ENCODE measurements at regions not wholly inside any gene's neighbourhood (a gene's known extent, or its start where the extent isn't known, plus 50 kb on each side); places are given as distances from the start of the nearest gene placed in this dataset.

GRCh38 chr5:73263001-73263710 lies 90.2 kb downstream of the TMEM174 start:
- no peak for TF ChIP-seq CTCF (IDR thresholded peaks at IDR 0.05; ENCODE audit: unreplicated experiment)
- Mint-ChIP-seq H3K4me3 (ENCODE audit: unreplicated experiment) (no peak overlapping the region), H3K36me3 (ENCODE audit: low read depth, unreplicated experiment) (no peaks in the 10 kb centered on the region), H3K27ac (ENCODE audit: unreplicated experiment) (no peak overlapping the region), H3K27me3 (ENCODE audit: unreplicated experiment) (peaks cover 2% of the 10 kb centered on the region), H3K9me3 (ENCODE audit: unreplicated experiment) (no peaks in the 10 kb centered on the region), H3K4me1 (ENCODE audit: unreplicated experiment) (peaks cover 21% of the 10 kb centered on the region)
- no peak for DNase-seq (ENCODE audit: low spot score)

- peaks cover 4% of the 10 kb centered on the region for H3K27me3 Mint-ChIP-seq (ENCODE audit: unreplicated experiment)
- no peak for DNase-seq (ENCODE audit: low spot score)
- TF ChIP-seq CTCF (IDR thresholded peaks at IDR 0.05; ENCODE audit: unreplicated experiment): no peak
- H3K27ac Mint-ChIP-seq (ENCODE audit: unreplicated experiment): no peak overlapping the region
- H3K4me1 Mint-ChIP-seq (ENCODE audit: unreplicated experiment): no peaks in the 10 kb centered on the region
- H3K36me3 Mint-ChIP-seq (ENCODE audit: low read depth, unreplicated experiment): no peaks in the 10 kb centered on the region
- H3K4me3 Mint-ChIP-seq (ENCODE audit: unreplicated experiment): no peak overlapping the region
- no peaks in the 10 kb centered on the region for H3K9me3 Mint-ChIP-seq (ENCODE audit: unreplicated experiment)
These were observed 83.9 kb downstream of the TMEM174 start for GRCh38 chr5:73256862-73257261.

- Mint-ChIP-seq H3K9me3 (ENCODE audit: unreplicated experiment) (no peaks in the 10 kb centered on the region), H3K4me3 (ENCODE audit: unreplicated experiment) (no peak overlapping the region), H3K27ac (ENCODE audit: unreplicated experiment) (no peak overlapping the region), H3K4me1 (ENCODE audit: unreplicated experiment) (no peaks in the 10 kb centered on the region), H3K36me3 (ENCODE audit: low read depth, unreplicated experiment) (no peaks in the 10 kb centered on the region), H3K27me3 (ENCODE audit: unreplicated experiment) (peaks cover 4% of the 10 kb centered on the region)
- DNase-seq (ENCODE audit: low spot score): no peak
- TF ChIP-seq CTCF (IDR thresholded peaks at IDR 0.05; ENCODE audit: unreplicated experiment): no peak
These were observed 83.5 kb downstream of the TMEM174 start for GRCh38 chr5:73256462-73256861.

- Mint-ChIP-seq H3K4me3 (ENCODE audit: unreplicated experiment) (no peak overlapping the region), H3K27me3 (ENCODE audit: unreplicated experiment) (peaks cover 4% of the 10 kb centered on the region), H3K4me1 (ENCODE audit: unreplicated experiment) (no peaks in the 10 kb centered on the region), H3K36me3 (ENCODE audit: low read depth, unreplicated experiment) (no peaks in the 10 kb centered on the region), H3K9me3 (ENCODE audit: unreplicated experiment) (no peaks in the 10 kb centered on the region), H3K27ac (ENCODE audit: unreplicated experiment) (no peak overlapping the region)
- no peak for TF ChIP-seq CTCF (IDR thresholded peaks at IDR 0.05; ENCODE audit: unreplicated experiment)
- no peak for DNase-seq (ENCODE audit: low spot score)
These were observed 83.0 kb downstream of the TMEM174 start for GRCh38 chr5:73256012-73256411.

- no peaks in the 10 kb centered on the region for H3K36me3 Mint-ChIP-seq (ENCODE audit: low read depth, unreplicated experiment)
- H3K27me3 Mint-ChIP-seq (ENCODE audit: unreplicated experiment): peaks cover 4% of the 10 kb centered on the region
- H3K4me1 Mint-ChIP-seq (ENCODE audit: unreplicated experiment): no peaks in the 10 kb centered on the region
- no peak for TF ChIP-seq CTCF (IDR thresholded peaks at IDR 0.05; ENCODE audit: unreplicated experiment)
- H3K9me3 Mint-ChIP-seq (ENCODE audit: unreplicated experiment): no peaks in the 10 kb centered on the region
- no peak for DNase-seq (ENCODE audit: low spot score)
- no peak overlapping the region for H3K27ac Mint-ChIP-seq (ENCODE audit: unreplicated experiment)
- no peak overlapping the region for H3K4me3 Mint-ChIP-seq (ENCODE audit: unreplicated experiment)
These were observed 81.6 kb downstream of the TMEM174 start for GRCh38 chr5:73254642-73255041.

Measured in endothelial cell (in vitro differentiated cells).